ENCODE measurements at regions not wholly inside any gene's neighbourhood (a gene's known extent, or its start where the extent isn't known, plus 50 kb on each side); places are given as distances from the start of the nearest gene placed in this dataset.

- TF ChIP-seq, protein P1, sequence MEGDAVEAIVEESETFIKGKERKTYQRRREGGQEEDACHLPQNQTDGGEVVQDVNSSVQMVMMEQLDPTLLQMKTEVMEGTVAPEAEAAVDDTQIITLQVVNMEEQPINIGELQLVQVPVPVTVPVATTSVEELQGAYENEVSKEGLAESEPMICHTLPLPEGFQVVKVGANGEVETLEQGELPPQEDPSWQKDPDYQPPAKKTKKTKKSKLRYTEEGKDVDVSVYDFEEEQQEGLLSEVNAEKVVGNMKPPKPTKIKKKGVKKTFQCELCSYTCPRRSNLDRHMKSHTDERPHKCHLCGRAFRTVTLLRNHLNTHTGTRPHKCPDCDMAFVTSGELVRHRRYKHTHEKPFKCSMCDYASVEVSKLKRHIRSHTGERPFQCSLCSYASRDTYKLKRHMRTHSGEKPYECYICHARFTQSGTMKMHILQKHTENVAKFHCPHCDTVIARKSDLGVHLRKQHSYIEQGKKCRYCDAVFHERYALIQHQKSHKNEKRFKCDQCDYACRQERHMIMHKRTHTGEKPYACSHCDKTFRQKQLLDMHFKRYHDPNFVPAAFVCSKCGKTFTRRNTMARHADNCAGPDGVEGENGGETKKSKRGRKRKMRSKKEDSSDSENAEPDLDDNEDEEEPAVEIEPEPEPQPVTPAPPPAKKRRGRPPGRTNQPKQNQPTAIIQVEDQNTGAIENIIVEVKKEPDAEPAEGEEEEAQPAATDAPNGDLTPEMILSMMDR (conservative IDR thresholded peaks at IDR 0.05; ENCODE audit: low read length): no peak
- no peak for TF ChIP-seq EZH2phosphoT487 (IDR thresholded peaks at IDR 0.05; ENCODE audit: borderline replicate concordance, low read depth, low read length)
Observed at GRCh38 chr4:123484291-123484926, 87.8 kb downstream of the SPRY1 start.

All from OCI-LY7 (cell line).